ENCODE measurements at regions not wholly inside any gene's neighbourhood (a gene's known extent, or its start where the extent isn't known, plus 50 kb on each side); places are given as distances from the start of the nearest gene placed in this dataset.
A peak's percentile ranks its signal among the peaks of the same experiment; 100 is the strongest.
"Not testable (repeated sequence)": the region's sequence is repeated elsewhere in the genome, so short reads cannot be mapped to it uniquely, and the experiment has no call there.

DNA sequence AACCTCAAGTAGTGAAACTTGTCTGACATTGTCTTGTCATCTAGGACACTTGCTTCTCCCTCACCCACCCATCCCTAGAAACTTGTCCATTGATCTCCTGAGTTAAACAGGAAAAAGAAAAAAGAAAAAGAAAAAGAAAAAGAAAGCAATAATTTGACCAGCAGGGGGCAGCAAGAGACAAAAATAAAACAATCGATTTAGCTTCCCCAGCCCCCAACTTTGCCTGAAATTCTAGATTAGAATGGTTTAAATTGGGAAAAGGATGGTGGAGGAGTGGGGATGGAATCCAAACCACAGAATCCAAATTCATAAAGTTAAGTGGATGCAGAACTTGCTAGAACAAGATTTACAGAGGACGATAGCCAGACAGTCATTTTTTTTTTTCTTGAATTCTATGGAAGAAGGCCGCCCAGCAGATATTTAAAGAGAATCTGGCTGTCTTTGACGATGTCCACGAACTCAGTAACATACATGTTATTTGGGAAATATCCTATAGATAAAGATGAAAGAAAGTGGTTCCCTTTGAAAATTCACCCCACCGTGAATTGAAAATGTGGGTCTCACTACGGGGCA is 282.9 kb downstream of the USP46 start:
- DNase-seq = peak; percentile 2 to 68

DNA sequence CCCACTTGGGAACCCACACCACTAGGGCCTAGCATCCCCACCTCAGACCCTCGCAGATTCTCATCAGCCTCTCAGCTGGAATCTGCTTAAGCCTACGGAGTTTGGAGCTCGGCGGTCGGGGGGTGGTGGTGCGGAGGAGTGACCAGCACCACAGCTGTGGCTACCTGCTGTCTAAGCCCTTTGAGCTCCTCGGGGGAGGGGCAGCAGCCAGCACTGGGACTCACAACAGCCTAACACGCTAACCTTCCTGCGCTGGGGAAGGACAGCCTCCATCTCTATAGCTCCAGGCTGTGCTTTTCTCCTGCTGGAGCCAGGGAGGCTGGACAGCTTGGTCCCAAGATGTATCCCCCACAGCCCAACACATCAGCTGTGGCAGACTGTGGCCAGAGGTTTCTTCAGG is 281.5 kb downstream of the USP46 start:
- no peak for DNase-seq

GRCh38 chr4:52407545-52407944 is 251.6 kb downstream of the USP46 start:
- DNase-seq = no peak

DNA sequence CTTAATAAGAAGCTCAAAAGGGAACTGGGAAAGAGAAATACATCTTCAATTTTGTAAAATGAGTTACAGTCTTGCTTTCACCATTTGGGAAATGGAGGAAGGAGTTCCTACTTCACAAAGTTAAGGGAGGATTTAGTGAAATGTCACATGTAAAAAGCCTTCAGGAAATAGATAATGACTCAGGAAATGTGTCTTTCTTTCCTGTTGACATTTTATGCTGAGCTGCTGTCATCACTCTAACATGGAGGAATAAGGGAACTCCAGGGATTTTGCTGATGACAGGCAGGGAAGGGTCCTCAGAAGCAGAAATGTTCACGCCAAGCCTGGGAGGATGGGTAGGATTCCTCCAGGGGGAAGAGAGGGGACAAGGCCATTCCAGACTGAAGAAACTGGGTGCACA is 251.1 kb downstream of the USP46 start:
- no peak for DNase-seq

DNA sequence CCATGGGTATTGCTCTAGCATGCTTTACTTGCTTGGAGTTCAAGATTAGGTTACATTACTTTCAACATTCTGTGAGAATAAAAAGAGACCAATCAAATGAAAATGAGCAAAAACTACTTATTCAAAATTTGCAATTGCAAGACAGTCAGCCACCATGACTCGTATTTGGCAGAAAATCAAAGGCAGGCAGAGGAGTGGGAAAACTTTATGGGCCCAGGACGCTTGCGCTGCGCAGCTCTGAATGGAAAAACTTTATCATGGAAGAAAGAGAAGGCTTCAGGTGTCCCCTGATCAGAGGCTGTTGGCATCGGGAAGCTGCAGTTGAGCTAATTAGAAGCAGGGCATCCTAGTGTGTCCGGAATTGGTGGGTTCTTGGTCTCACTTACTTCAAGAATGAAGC is 250.6 kb downstream of the USP46 start:
- no peak for DNase-seq

DNA sequence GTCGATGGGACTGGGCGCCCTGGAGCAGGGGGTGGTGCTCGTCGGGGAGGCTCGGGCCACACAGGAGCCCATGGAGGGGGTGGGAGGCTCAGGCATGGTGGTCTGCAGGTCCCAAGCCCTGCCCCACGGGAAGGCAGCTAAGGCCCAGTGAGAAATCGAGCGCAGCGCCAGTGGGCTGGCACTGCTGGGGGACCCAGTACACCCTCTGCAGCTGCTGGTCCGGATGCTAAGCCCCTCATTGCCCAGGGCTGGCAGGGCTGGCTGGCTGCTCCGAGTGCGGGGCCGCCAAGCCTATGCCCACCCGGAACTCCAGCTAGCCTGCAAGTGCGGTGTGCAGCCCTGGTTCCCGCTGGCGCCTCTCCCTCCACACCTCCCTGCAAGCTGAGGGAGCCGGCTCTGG is 249.3 kb downstream of the USP46 start:
- not testable (repeated sequence) for DNase-seq

GRCh38 chr4:52410971-52411370 is 248.1 kb downstream of the USP46 start:
- DNase-seq = no peak

- DNase-seq = no peak
Observed at GRCh38 chr4:52420330-52420729, 238.8 kb downstream of the USP46 start.

- DNase-seq = no peak
Observed at GRCh38 chr4:52421811-52422213, 237.3 kb downstream of the USP46 start.

- no peak for DNase-seq
Observed at GRCh38 chr4:52423967-52424366, 235.1 kb downstream of the USP46 start.

- no peak for DNase-seq
Observed at GRCh38 chr4:52425751-52426326, 233.3 kb downstream of the USP46 start.

DNA sequence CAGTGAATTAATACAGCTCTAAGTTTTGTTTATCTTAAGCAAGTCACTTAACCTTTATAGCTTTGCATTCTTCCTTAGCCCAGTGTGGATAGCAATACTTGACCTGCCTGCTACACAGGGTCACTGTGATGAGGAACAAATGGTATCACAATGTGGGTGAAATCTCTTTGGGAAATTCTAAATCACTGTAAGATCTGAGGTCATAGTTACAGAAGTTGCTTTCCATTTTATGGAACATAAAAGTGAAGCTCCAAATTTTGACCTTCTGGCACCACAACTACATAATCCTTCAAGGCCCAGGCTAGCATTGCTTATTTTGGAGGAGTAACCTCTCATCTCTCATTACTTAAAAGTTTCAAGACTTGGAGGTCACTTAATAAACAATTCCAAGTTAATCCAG is 227.7 kb downstream of the USP46 start:
- no peak for DNase-seq

DNA sequence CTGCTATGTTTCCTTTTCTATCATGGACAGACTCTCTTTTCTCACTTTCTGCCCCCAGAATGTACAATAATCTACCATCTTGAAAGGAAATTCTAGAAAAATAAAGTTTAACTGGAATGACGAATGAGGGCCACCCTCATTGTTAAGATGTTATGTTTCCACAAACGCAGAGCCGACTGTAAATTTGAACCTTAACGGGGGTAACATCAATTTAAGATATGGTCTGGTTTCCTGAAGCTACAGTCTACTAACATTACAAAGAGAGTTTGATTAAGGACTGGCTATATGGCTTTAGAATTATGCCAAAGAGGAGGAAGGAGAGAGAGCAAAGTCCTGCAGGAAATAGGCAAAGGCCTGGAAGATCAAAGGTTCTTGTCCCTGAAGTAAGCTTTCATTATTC is 227.2 kb downstream of the USP46 start:
- no peak for DNase-seq

DNA sequence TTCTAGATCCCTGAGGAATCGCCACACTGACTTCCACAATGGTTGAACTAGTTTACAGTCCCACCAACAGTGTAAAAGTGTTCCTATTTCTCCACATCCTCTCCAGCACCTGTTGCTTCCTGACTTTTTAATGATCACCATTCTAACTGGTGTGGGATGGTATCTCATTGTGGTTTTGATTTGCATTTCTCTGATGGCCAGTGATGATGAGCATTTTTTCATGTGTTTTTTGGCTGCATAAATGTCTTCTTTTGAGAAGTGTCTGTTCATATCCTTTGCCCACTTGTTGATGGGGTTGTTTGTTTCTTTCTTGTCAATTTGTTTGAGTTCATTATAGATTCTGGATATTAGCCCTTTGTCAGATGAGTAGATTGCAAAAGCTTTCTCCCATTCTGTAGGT is 216.6 kb downstream of the USP46 start:
- not testable (repeated sequence) for DNase-seq

GRCh38 chr4:52472444-52472843 is 186.7 kb downstream of the USP46 start:
- DNase-seq = no peak

DNA sequence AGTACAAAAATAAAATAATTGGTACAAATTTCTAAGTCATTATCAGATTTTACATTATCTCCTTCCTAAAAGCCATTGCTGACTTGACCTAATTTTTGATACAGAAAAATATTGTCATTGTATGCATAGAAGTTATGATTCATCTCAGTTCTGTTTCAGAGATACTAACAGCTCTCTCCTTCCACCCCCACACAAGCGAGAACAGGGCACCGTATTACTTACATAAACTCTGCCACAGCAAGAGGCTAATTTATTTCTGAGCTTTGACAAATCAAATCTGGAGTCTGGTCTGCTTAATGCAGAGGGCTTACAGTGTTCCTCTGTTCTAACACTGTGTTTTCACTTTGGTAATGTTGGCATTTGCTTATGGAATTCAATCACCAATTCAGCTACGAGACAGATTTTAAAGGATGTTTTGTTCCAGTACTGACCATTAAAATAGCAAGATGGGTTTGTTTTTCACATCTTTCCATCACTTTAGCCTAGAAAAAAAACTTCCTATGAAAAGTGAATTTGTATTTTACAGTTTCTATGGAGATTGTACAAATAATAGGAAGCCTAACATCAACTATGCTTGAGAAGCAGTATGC is 181.8 kb downstream of the USP46 start:
- no peak for DNase-seq

DNA sequence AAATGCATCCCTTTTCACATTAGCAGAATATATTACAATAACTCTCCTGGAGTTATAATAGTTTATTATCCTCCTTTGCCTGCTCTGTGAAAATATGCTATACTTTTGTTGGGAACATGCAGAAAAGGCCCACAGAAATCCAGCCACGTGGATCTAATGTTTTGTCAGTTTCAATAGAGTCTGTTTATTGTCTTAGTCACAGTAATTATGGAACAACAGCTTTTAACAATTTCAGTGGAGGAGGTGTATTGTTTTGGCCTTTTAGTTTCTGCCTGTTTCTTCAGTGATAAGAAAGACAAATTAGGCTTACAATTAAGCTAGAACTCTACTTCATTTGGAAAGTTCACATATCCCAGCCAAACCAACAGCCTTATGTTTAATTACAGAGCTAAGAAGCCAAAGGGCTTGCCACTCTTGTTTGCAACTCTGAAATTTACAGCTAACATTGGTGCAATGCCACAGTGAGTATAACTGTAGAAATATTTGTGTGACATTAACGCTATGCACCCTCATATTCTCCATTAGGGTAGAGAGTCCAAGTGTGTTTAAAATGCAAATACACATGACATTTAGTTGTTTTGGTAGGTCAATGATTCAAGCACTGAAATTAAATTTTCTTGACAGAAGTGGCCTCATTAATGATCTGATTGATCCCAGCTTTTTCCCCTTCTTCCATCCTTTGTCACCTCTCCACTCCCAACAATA is 175.8 kb downstream of the USP46 start:
- no peak for DNase-seq

GRCh38 chr4:52507774-52508173 is 151.3 kb downstream of the USP46 start:
- no peak for DNase-seq

DNA sequence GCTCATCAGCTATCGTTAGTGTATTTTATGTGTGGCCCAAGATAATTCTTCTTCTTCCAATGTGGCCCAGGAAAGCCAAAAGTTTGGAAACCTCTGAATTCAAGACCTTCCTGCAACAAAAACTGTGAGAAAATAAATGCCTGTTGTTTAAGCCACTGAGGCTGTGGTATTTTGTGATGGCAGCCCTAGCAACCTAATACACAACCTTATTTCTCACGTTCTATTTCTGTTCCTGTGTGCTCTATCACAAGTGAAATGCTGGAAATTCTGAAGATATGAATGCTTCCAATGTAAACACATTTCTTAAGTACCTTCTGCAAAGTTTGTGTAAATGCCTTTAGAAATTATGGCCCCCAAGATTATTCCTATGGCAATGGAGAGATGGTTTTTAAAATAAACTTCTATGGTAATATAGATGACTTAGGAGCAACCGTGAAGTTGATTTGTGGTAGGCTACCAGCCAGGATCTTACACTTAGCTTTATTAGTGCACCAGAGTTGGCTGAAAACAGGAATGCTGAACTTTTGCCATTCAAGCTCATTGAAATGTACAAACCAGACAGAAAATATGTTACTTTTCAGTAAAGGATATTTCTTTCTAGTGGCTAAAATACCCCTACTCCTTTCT is 148.0 kb downstream of the USP46 start:
- DNase-seq = no peak

DNA sequence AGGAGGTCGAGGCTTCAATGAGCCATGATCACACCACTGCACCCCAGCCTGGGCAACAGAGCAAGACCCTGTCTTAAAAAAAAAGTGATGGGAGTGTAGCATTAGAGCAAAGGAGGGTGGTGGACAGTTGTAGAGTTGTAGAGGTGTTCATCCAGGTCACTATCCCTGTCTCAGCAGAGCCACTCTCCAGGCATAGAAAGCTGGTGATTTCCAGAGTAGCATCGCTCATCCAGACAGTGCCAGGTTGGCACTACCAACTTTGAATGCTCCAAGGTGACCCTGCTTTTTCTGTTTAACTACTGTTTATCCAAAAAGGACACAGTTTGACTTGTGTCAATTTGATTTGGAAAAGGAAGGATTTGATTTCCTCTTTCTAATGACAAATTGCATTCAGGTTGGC is 147.3 kb downstream of the USP46 start:
- no peak for DNase-seq

GRCh38 chr4:52512291-52512690 is 146.8 kb downstream of the USP46 start:
- no peak for DNase-seq

DNA sequence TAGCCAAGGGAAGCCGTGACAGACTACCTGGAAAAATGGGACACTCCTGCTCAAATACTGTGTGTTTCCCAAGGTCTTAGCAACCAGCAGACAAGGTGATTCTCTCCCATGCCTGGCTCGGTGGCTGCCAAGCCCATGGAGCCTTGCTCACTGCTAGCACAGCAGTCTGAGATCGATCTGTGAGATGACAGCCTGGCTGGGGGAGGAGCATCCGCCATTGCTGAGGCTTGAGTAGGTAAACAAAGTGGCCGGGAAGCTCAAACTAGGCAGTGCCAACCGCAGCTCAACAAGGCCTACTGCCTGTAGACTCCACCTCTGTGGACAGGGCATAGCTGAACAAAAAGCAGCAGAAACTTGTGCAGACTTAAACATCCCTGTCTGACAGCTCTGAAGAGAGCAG is 137.0 kb downstream of the USP46 start:
- DNase-seq = not testable (repeated sequence)

DNA sequence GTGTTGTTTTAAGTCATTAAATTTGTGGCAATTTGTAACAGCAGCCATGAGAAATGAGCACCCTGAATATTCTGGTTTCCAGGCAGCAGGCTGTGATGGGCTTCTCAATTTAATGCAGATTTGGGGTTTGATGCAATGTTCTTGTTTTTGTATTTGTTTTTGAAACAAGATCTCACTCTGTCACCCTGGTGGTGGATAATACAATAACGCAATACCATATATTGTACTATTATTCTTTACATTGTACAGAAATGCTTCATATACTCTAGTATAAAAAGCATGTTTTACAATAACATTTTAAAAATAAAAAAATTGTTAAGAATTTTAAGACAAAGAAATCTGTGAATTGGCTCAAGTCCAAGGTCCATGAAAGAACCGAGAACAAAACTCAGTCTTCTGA is 129.1 kb downstream of the USP46 start:
- DNase-seq = no peak

DNA sequence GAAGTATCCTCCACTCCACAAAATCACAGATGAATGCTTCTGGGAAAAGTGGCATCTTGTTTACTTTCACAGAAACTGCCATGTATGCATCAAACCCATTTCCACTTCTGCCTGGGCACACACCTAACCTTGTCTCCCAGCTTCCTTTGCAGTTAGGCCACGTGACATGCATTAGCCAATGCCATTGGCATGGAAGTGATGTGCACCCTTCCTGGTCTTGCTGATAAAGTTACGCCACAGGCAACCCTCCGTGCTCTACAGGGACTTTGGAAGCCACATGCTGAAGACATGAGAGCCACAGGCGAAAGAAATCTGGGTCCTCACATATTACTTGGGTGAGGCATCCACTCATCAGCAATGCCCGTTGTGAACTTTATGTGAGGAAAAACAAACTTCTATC is 123.3 kb downstream of the USP46 start:
- DNase-seq = no peak

Data from inflammatory macrophage treated with lipopolysaccharide for 1 hour (primary cell).